ENCODE measurements at regions not wholly inside any gene's neighbourhood (a gene's known extent, or its start where the extent isn't known, plus 50 kb on each side); places are given as distances from the start of the nearest gene placed in this dataset.
A peak's percentile ranks its signal among the peaks of the same experiment; 100 is the strongest.

- DNase-seq, result no peak
Observed at GRCh38 chr3:167892205-167892604, 156.7 kb downstream of the SERPINI1 start.

GRCh38 chr3:167887096-167887495, 151.6 kb downstream of the SERPINI1 start:
- DNase-seq, result no peak

- no peak for DNase-seq
Observed at GRCh38 chr3:167886690-167887089, 151.2 kb downstream of the SERPINI1 start.

DNA sequence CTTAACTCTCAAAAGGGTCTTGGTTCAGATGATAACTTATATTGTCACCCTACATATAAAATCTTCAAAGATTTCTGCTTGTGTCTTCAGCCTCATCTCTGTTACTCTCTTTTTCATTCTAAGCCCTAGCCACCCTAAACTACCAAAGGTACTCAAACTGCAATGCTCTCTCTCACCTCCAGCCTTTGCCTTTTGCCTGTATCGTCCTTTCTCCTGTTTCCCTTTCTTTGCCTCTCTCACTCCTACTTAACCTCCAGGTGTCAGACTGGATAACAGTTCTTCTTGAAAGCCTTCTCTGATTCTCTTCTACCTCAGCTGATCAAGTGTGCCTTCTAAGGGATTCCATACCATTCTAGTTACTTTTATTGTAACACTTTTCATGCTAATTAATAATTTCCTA, 149.8 kb downstream of the SERPINI1 start:
- no peak for DNase-seq

GRCh38 chr3:167884481-167884880, 149.0 kb downstream of the SERPINI1 start:
- no peak for DNase-seq

DNA sequence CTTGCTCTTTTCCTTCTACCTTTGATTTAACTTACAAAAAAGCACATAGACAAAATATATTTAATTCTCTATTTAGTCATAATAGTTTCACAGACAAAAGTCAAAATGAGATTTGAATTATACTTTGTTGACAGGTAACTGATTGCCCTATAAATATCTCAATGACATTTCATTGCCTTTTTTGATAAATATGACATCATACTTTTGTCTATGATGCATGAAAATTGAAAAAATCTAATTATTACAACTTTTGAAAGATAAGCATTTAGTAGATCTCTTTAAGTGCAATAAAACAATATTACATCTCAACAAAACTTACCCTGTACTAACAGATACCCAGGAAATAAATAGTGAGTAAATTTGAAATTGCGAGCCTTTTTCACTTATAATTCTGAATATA, 147.9 kb downstream of the SERPINI1 start:
- DNase-seq, result no peak

DNA sequence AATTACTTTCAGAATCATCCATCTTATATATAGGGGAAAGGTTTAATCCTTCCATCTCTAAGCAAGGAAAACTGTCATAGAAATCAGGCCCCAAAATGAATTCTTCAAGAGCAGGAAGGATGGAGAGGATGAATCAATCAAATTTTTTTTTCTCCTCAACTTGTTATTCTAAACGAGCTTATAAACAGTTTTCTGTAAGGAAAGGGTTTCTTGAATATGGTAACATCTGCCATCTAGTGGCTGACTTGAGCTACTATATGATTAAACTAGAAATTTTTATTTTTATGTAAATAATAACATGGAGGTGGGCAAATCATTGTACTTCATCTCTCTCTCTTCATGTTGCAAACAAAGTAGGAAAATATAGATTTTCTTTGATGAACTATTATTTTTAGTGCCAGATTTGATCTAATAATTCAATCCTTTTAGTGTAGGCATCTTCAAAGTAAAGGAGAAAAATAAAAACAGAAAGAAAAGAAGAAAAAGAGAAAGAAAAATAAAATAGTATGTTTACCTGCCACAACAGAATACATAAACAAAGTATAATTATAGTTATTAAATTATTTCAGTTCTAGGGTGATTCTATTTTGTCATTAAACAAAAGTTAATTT, 146.6 kb downstream of the SERPINI1 start:
- peak in 1 of 2 donors; percentile 71 for DNase-seq

DNA sequence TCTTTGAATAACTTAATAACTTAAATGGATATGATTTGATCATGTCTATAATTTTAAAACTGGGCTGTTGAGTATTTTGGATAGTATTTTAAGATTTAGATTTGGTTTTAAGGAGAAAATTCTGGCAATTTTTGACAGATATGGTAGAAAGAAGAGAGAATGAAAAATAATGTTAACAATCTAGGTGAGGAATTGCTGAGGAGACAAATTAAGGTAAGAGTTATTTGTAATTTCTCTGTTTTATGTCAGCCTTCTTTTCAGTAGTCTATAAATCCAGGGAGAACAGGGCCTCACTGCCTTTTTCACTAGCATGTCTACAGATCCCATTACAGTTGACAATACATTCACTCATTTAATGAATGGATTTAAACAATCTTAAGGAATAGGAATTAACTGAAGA, 144.7 kb downstream of the SERPINI1 start:
- no peak for DNase-seq

DNA sequence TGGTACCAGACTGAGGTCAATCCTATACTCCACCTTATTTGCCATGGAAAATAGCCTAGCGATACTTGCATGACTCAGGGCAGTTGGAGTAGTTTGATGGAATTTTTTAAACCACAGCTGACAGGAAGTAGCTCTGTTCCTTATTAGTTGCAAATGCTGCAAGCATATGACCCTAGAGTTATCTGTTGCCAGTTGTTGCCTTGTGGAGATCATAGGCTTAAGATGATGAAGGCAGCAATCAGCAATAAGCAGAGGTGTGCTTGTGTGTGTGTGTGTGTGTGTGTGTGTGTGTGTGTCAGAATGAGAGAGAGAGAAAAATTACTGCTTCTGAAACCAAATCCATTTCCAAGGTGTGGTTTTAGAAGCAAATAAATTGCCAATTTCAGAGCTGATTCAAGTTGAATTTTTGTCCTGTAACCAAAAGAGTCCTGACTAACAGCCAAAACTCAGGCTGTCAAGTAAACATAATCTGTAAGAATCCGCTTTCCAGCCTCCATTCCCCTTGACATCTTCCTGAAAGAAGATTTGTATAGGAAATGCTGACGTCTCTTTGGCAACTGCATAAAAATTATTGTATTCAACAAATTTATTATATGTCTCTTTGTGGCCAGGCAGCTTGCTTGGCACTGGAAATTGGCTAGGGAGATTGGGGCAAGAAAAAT, 141.2 kb downstream of the SERPINI1 start:
- no peak for DNase-seq

All from hippocampal formation (tissue), 2 donors.